ENCODE measurements at regions not wholly inside any gene's neighbourhood (a gene's known extent, or its start where the extent isn't known, plus 50 kb on each side); places are given as distances from the start of the nearest gene placed in this dataset.

DNA sequence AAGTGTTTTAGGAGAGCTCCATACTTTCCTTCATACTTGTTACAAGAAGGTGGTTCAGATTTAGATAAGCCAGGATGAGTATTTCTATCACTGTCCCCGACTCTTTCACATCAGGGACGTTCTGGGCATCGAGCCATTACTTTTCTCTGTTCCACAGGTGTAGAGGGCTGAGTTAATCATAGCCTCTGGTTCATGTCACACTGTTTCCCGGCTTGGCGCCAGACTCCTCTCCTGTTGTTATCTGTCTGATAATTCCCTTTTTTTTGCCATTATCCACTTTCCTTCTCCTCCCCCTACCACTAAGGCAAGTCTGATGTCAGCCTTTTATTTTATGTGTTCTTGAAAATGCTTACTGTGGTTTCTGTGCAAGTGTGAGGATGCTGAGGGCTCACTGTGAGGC, 593.4 kb downstream of the UTRN start:
- CTCF ChIA-PET (ENCODE audit: partially characterized antibody): interaction anchor here (1.1 kb wide), 1 partner anchor 298 kb away, joined by 3 read pairs; no protein-coding TSS in a partner anchor
- H3K18ac ChIP-seq (ENCODE audit: extremely low read depth, low read length): no peak overlapping the region
- H3K4me3 ChIP-seq (ENCODE audit: extremely low read depth in 1 of 4, insufficient read depth in 2 of 4, low read depth in 3 of 4, low read length in 4 of 4): no peak overlapping the region
- H2BK120ac ChIP-seq (replicated peaks; ENCODE audit: low read depth, low read length): no peak overlapping the region
- H2AFZ ChIP-seq (ENCODE audit: low read length): no peak overlapping the region
- no peaks in the 10 kb centered on the region for H3K79me2 ChIP-seq (ENCODE audit: control insufficient read depth in 1 of 2, insufficient read depth in 2 of 2, low read length in 2 of 2)
- no peak overlapping the region for H3K56ac ChIP-seq (replicated peaks; ENCODE audit: insufficient read length, low read depth, low read length)
- no peak overlapping the region for H3K23ac ChIP-seq (ENCODE audit: insufficient read length)
- H3K36me3 ChIP-seq (ENCODE audit: control insufficient read depth in 2 of 4, insufficient read depth in 4 of 4, low read length in 3 of 4): peaks cover 0 to 4% (median 0%) of the 10 kb centered on the region in 4 experiments; a peak in 1 of 8 replicates
- WGBS, 2 experiments (ENCODE audit: extremely low coverage in 1 of 2, insufficient coverage in 1 of 2, insufficient read length in 1 of 2, insufficient replicate concordance in 2 of 2, low coverage in 1 of 2, low lambda C conversion rate in 2 of 2, missing lambda C conversion rate in 1 of 2): 96% methylated on average over 5 of the region's 5 CpGs; no CpG with 5 or more reads in 1 of the 2 experiments
- POLR2A ChIA-PET (ENCODE audit: partially characterized antibody): no interaction called here
- no peak overlapping the region for H4K8ac ChIP-seq (ENCODE audit: extremely low read depth, insufficient read depth, low read length)
- no peaks in the 10 kb centered on the region for H4K20me1 ChIP-seq (replicated peaks in 1 of 2; ENCODE audit: control insufficient read depth in 1 of 2, insufficient read depth in 2 of 2, low read length in 2 of 2)
- H3K4me1 ChIP-seq (replicated peaks in 1 of 4; ENCODE audit: control insufficient read depth in 3 of 4, insufficient read depth in 4 of 4, low read length in 3 of 4): no peaks in the 10 kb centered on the region
- FAIRE-seq (no peak), DNase-seq (ENCODE audit: low read depth in 1 of 2, low spot score in 2 of 2) (no peak)
- H3K27ac ChIP-seq (ENCODE audit: low read depth, low read length): no peak overlapping the region
- no peak overlapping the region for H4K5ac ChIP-seq (ENCODE audit: insufficient read length, low read depth, low read length)
- H2AK5ac ChIP-seq (ENCODE audit: low read depth, low read length): no peak overlapping the region
- no peak overlapping the region for H2BK12ac ChIP-seq (ENCODE audit: low read depth, low read length)
- no peak overlapping the region for H3K4me2 ChIP-seq (ENCODE audit: insufficient read depth in 1 of 2, low read depth in 2 of 2, low read length in 2 of 2)
- no peak overlapping the region for H2BK20ac ChIP-seq (ENCODE audit: low read length)
- H3K14ac ChIP-seq (ENCODE audit: insufficient read length): no peak overlapping the region
- no peak overlapping the region for H3K9ac ChIP-seq (replicated peaks in 1 of 4; ENCODE audit: extremely low read depth in 1 of 4, low read depth in 3 of 4, low read length in 3 of 4)
- H3K4ac ChIP-seq (replicated peaks; ENCODE audit: insufficient read length, low read depth, low read length): no peak overlapping the region
- peaks cover 3 to 6% of the 10 kb centered on the region in 2 experiments for H3K9me3 ChIP-seq (ENCODE audit: insufficient read depth in 2 of 2, low read depth in 1 of 2, low read length in 1 of 2)
- H2BK15ac ChIP-seq (ENCODE audit: low read length): no peak overlapping the region
- no peak overlapping the region for H2BK5ac ChIP-seq (ENCODE audit: low read depth, low read length)
- no peaks in the 10 kb centered on the region for H3K79me1 ChIP-seq (ENCODE audit: low read depth, low read length)
- H3K27me3 ChIP-seq (replicated peaks in 1 of 4; ENCODE audit: control insufficient read depth in 3 of 4, extremely low read depth in 1 of 4, insufficient read depth in 3 of 4, low read length in 3 of 4): no peaks in the 10 kb centered on the region; a peak in 1 of 7 replicates
- no peak overlapping the region for H4K91ac ChIP-seq (replicated peaks; ENCODE audit: insufficient read length, low read length)
- H3K23me2 ChIP-seq (ENCODE audit: low read depth, low read length): no peaks in the 10 kb centered on the region
- TF ChIP-seq SAP30 (IDR thresholded peaks at IDR 0.05; ENCODE audit: insufficient read depth, insufficient replicate concordance, low read length) (no peak), SUZ12 (IDR thresholded peaks at IDR 0.05; ENCODE audit: low read length) (no peak), RAD21 (IDR thresholded peaks at IDR 0.05 in 1 of 2, conservative IDR thresholded peaks at IDR 0.05 in 1 of 2; ENCODE audit: low read depth in 2 of 2, low read length in 2 of 2) (no peak), RXRA (IDR thresholded peaks at IDR 0.05; ENCODE audit: insufficient read depth, low read depth, low read length) (no peak), RBBP5 (IDR thresholded peaks at IDR 0.05; ENCODE audit: borderline replicate concordance, low read depth, low read length) (no peak), KDM5A (IDR thresholded peaks at IDR 0.05; ENCODE audit: low read length) (no peak), CHD2 (IDR thresholded peaks at IDR 0.05; ENCODE audit: low read length) (no peak), CREB1 (IDR thresholded peaks at IDR 0.05) (no peak), SP1 (IDR thresholded peaks at IDR 0.05; ENCODE audit: low read depth, low read length) (no peak), POLR2AphosphoS5 (IDR thresholded peaks at IDR 0.05; ENCODE audit: low read depth, low read length) (no peak), GABPA (IDR thresholded peaks at IDR 0.05; ENCODE audit: borderline replicate concordance, insufficient read depth, low read length) (no peak), MAFK (IDR thresholded peaks at IDR 0.05; ENCODE audit: low read depth, low read length) (no peak), RFX5 (IDR thresholded peaks at IDR 0.05; ENCODE audit: borderline replicate concordance, low read depth, low read length) (no peak)
- TF ChIP-seq, protein P1, sequence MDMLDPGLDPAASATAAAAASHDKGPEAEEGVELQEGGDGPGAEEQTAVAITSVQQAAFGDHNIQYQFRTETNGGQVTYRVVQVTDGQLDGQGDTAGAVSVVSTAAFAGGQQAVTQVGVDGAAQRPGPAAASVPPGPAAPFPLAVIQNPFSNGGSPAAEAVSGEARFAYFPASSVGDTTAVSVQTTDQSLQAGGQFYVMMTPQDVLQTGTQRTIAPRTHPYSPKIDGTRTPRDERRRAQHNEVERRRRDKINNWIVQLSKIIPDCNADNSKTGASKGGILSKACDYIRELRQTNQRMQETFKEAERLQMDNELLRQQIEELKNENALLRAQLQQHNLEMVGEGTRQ (IDR thresholded peaks at IDR 0.05; ENCODE audit: low read length): no peak

All from H1 (cell line).